HCT116 (cell line): ENCODE measurements at regions not wholly inside any gene's neighbourhood (a gene's known extent, or its start where the extent isn't known, plus 50 kb on each side); places are given as distances from the start of the nearest gene placed in this dataset.

Experiments
- ATAC-seq: fragments of 200-7000 bp; cut with Tn5 transposase; 2 replicates; pipeline ENCODE4 v1.9.1; 2020; ENCODE audit warnings: mild to moderate bottlenecking, moderate library complexity
- BruUV-seq: library from RNA; stranded (reverse); fragments of 400-500 nt; replicated peaks from 2 replicates; lab custom pipeline; 2021; lab: Mats Ljungman, UMichigan
- CTCF ChIA-PET: fragments of 300-600 bp; sonication (Branson Sonifier 250); formaldehyde crosslinking; loops from one replicate; lab custom pipeline; 2021; ENCODE audit warnings: antibody characterized with exemption; lab: Charles Lee
- POLR2A ChIA-PET: fragments of 300-600, 350-600 bp; sonication (Branson Sonifier 250); formaldehyde crosslinking; loops from one replicate; lab custom pipeline; 2021; ENCODE audit warnings: antibody characterized with exemption; lab: Charles Lee
- RAD21 ChIA-PET, 2 experiments: fragments of 300-600 bp; sonication (Branson Sonifier 250); formaldehyde crosslinking; loops; one replicate each; lab custom pipeline; 2023; ENCODE audit warnings: low total read pairs in 2 of 2; ENCODE audit not compliant: uncharacterized antibody in 2 of 2, unreplicated experiment in 2 of 2, low non-redundant PET in 1 of 2; lab: Charles Lee
- DNase-seq: peaks from one replicate; pipeline ENCODE4 v3.0.0-alpha.2; 2010; ENCODE audit warnings: low read depth, low spot score
- H2AFZ ChIP-seq: fragments of 200-600 bp; shearing (Covaris generic), sonication (generic); 2 replicates; pipeline ENCODE4 v1.6.1; 2017; ENCODE audit warnings: low read depth, mixed run types, mixed read lengths, antibody characterized with exemption, low read length; ENCODE audit not compliant: poor library complexity, severe bottlenecking
- H3K27ac ChIP-seq: 2 replicates; pipeline ENCODE4 v1.5.1; 2012; ENCODE audit warnings: low read depth, low read length
- H3K27me3 ChIP-seq: fragments of 200-600 bp; sonication (generic); 2 replicates; pipeline ENCODE4 v1.6.1; 2016; ENCODE audit warnings: mixed run types, low read length, mixed read lengths; ENCODE audit not compliant: insufficient read depth
- H3K36me3 ChIP-seq, 2 experiments: fragments of 200-500 bp in 1 of 2; fragments of 200-600 bp in 1 of 2; sonication (Bioruptor generic) in 1 of 2; sonication (generic) in 1 of 2; 2 replicates each; pipeline versions ENCODE4 v1.5.1 to v1.6.1; 2014 to 2016; ENCODE audit warnings: low read length in 2 of 2, inconsistent platforms in 1 of 2, mixed read lengths in 1 of 2, mixed run types in 1 of 2; ENCODE audit not compliant: insufficient read depth in 2 of 2, control insufficient read depth in 1 of 2
- H3K4me1 ChIP-seq, 2 experiments: fragments of 200-600 bp in 1 of 2; sonication (generic) in 1 of 2; 2 replicates each; pipeline versions ENCODE4 v1.5.1 to v1.6.1; 2012 to 2017; ENCODE audit warnings: low read length in 2 of 2, inconsistent platforms in 1 of 2, mild to moderate bottlenecking in 1 of 2, mixed read lengths in 1 of 2, mixed run types in 1 of 2, moderate library complexity in 1 of 2; ENCODE audit not compliant: insufficient read depth in 2 of 2, control insufficient read depth in 1 of 2
- H3K4me2 ChIP-seq: fragments of 200-600 bp; sonication (generic); 2 replicates; pipeline ENCODE4 v1.6.1; 2017; ENCODE audit warnings: mixed run types, low read length, mixed read lengths
- H3K4me3 ChIP-seq, 2 experiments: fragments of 200-600 bp in 1 of 2; sonication (generic) in 1 of 2; replicated peaks in 1 of 2; 2 replicates each; pipeline ENCODE4 v1.5.1; 2011 to 2016; ENCODE audit warnings: low read length in 2 of 2, control low read depth in 1 of 2, low read depth in 1 of 2, mild to moderate bottlenecking in 1 of 2, mixed read lengths in 1 of 2, mixed run types in 1 of 2
- H3K79me2 ChIP-seq: fragments of 200-600 bp; sonication (generic); 2 replicates; pipeline ENCODE4 v1.6.1; 2017; ENCODE audit warnings: mild to moderate bottlenecking, mixed run types, low read length, moderate library complexity, mixed read lengths; ENCODE audit not compliant: insufficient read depth
- H3K9ac ChIP-seq: fragments of 200-600 bp; sonication (generic); 2 replicates; pipeline ENCODE4 v1.6.1; 2016; ENCODE audit warnings: low read length, mixed read lengths
- H3K9me2 ChIP-seq: fragments of 200-600 bp; sonication (generic), shearing (Covaris generic); 2 replicates; pipeline ENCODE4 v1.6.1; 2017; ENCODE audit warnings: mixed run types, mild to moderate bottlenecking, moderate library complexity; ENCODE audit not compliant: insufficient read depth
- H3K9me3 ChIP-seq, 2 experiments: fragments of 200-500 bp in 1 of 2; fragments of 200-600 bp in 1 of 2; sonication (Bioruptor generic) in 1 of 2; sonication (generic) in 1 of 2; 2 replicates each; pipeline ENCODE4 v1.6.1; 2014 to 2017; ENCODE audit warnings: low read length in 2 of 2, mixed read lengths in 2 of 2, inconsistent platforms in 1 of 2, low read depth in 1 of 2, mild to moderate bottlenecking in 1 of 2, mixed run types in 1 of 2, moderate library complexity in 1 of 2; ENCODE audit not compliant: control insufficient read depth in 1 of 2, insufficient read depth in 1 of 2
- H4K20me1 ChIP-seq: fragments of 200-600 bp; sonication (generic), shearing (Covaris generic); 2 replicates; pipeline ENCODE4 v1.6.1; 2017; ENCODE audit warnings: mixed run types, mild to moderate bottlenecking, moderate library complexity; ENCODE audit not compliant: insufficient read depth
- ATF3 ChIP-seq: IDR thresholded peaks from 2 replicates; pipeline ENCODE4 v1.6.1; 2012
- CBX3 ChIP-seq: IDR thresholded peaks from 2 replicates; pipeline ENCODE4 v1.6.1; 2012; ENCODE audit warnings: low read depth
- EGR1 ChIP-seq: IDR thresholded peaks from 2 replicates; pipeline ENCODE4 v1.6.1; 2012; ENCODE audit warnings: low read depth
- ELF1 ChIP-seq: IDR thresholded peaks from 2 replicates; pipeline ENCODE4 v1.6.1; 2012; ENCODE audit warnings: low read depth, borderline replicate concordance
- EZH2 ChIP-seq: fragments of 200-600 bp; sonication (generic); IDR thresholded peaks from 2 replicates; pipeline ENCODE4 v1.6.1; 2017; ENCODE audit warnings: antibody characterized with exemption, mixed run types
- EZH2phosphoT487 ChIP-seq: fragments of 200-600 bp; IDR thresholded peaks from 2 replicates; pipeline ENCODE4 v1.6.1; 2018; ENCODE audit warnings: antibody characterized with exemption, borderline replicate concordance
- JUND ChIP-seq: IDR thresholded peaks from 2 replicates; pipeline ENCODE4 v1.6.1; 2012
- POLR2A ChIP-seq: IDR thresholded peaks from 2 replicates; pipeline ENCODE4 v1.7.0; 2011; ENCODE audit warnings: borderline replicate concordance; ENCODE audit not compliant: insufficient read depth, insufficient read length; ENCODE audit errors: extremely low read depth
- POLR2AphosphoS5 ChIP-seq: IDR thresholded peaks from 2 replicates; pipeline ENCODE4 v1.6.1; 2011; ENCODE audit warnings: mild to moderate bottlenecking, low read depth, low read length, moderate library complexity
- REST ChIP-seq: IDR thresholded peaks from 2 replicates; pipeline ENCODE4 v1.6.1; 2012; ENCODE audit warnings: low read depth
- SIN3A ChIP-seq: IDR thresholded peaks from 2 replicates; pipeline ENCODE4 v1.6.1; 2012; ENCODE audit warnings: low read depth
- SP1 ChIP-seq: IDR thresholded peaks from 2 replicates; pipeline ENCODE4 v1.6.1; 2012; ENCODE audit warnings: low read depth
- YY1 ChIP-seq: IDR thresholded peaks from 2 replicates; pipeline ENCODE4 v1.6.1; 2011; ENCODE audit warnings: low read length, low read depth, moderate library complexity, mild to moderate bottlenecking; ENCODE audit not compliant: insufficient replicate concordance; ENCODE audit errors: extremely low read depth
- ZNF274 ChIP-seq: fragments of 200-500 bp; sonication (Bioruptor generic); IDR thresholded peaks from 2 replicates; pipeline ENCODE4 v1.6.1; 2014; ENCODE audit warnings: mild to moderate bottlenecking, low read depth, low read length, inconsistent platforms
- intact Hi-C: fragments of 100-400 bp; cut with micrococcal nuclease; formaldehyde crosslinking; loops from 2 replicates; pipeline ENCODE4 v1.10.0; 2022
- TF ChIP-seq, protein P1 (sequence below), 3 experiments: fragments of 200-600 bp in 1 of 3; sonication (generic) in 1 of 3; IDR thresholded peaks in 2 of 3; conservative IDR thresholded peaks in 1 of 3; 2 replicates each; pipeline ENCODE4 v1.5.1; 2012 to 2017; ENCODE audit warnings: low read depth in 2 of 3, low read length in 2 of 3, antibody characterized with exemption in 1 of 3, borderline replicate concordance in 1 of 3, control low read depth in 1 of 3, mild to moderate bottlenecking in 1 of 3, mixed read lengths in 1 of 3, mixed run types in 1 of 3, moderate library complexity in 1 of 3; ENCODE audit not compliant: insufficient read depth in 1 of 3
- TF ChIP-seq, protein P2 (sequence below): IDR thresholded peaks from 2 replicates; pipeline ENCODE4 v1.6.1; 2011; ENCODE audit warnings: mild to moderate bottlenecking, low read length, moderate library complexity; ENCODE audit not compliant: insufficient replicate concordance; ENCODE audit errors: extremely low read depth
- TF ChIP-seq, protein P3 (sequence below): IDR thresholded peaks from 2 replicates; pipeline ENCODE4 v1.6.1; 2012

GRCh38 chr2:35391736-35392442 is 963.7 kb upstream of the CRIM1 start:
- Histone ChIP-seq H3K27ac (no peak overlapping the region), H4K20me1 (no peaks in the 10 kb centered on the region), H3K27me3 (no peaks in the 10 kb centered on the region), H3K79me2 (no peaks in the 10 kb centered on the region), H3K9ac (no peak overlapping the region), H3K9me3 (peaks cover 0 to 7% of the 10 kb centered on the region in 2 experiments; a peak in 2 of 4 replicates), H3K9me2 (no peaks in the 10 kb centered on the region), H3K4me1 (no peaks in the 10 kb centered on the region), H3K4me3 (no peak overlapping the region), H2AFZ (no peak overlapping the region), H3K4me2 (no peak overlapping the region), H3K36me3 (no peaks in the 10 kb centered on the region)
- ATAC-seq (no peak), DNase-seq (no peak)
- CTCF ChIA-PET = no interaction called here
- RAD21 ChIA-PET = no interaction called here
- intact Hi-C loops = no loop called here
- BruUV-seq = no TSS peak
- TF ChIP-seq ZNF274 (no peak), POLR2A (no peak), JUND (no peak), ATF3 (no peak), EGR1 (no peak), EZH2 (no peak), REST (no peak), SIN3A (no peak), ELF1 (no peak), YY1 (no peak), CBX3 (no peak), SP1 (no peak), POLR2AphosphoS5 (no peak), EZH2phosphoT487 (no peak)
- TF ChIP-seq, protein P1, sequence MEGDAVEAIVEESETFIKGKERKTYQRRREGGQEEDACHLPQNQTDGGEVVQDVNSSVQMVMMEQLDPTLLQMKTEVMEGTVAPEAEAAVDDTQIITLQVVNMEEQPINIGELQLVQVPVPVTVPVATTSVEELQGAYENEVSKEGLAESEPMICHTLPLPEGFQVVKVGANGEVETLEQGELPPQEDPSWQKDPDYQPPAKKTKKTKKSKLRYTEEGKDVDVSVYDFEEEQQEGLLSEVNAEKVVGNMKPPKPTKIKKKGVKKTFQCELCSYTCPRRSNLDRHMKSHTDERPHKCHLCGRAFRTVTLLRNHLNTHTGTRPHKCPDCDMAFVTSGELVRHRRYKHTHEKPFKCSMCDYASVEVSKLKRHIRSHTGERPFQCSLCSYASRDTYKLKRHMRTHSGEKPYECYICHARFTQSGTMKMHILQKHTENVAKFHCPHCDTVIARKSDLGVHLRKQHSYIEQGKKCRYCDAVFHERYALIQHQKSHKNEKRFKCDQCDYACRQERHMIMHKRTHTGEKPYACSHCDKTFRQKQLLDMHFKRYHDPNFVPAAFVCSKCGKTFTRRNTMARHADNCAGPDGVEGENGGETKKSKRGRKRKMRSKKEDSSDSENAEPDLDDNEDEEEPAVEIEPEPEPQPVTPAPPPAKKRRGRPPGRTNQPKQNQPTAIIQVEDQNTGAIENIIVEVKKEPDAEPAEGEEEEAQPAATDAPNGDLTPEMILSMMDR (IDR thresholded peaks at IDR 0.05 in 2 of 3, conservative IDR thresholded peaks at IDR 0.05 in 1 of 3; ENCODE audit: borderline replicate concordance in 1 of 3, insufficient read depth in 1 of 3, low read depth in 2 of 3, low read length in 2 of 3) = no peak
- TF ChIP-seq, protein P2, sequence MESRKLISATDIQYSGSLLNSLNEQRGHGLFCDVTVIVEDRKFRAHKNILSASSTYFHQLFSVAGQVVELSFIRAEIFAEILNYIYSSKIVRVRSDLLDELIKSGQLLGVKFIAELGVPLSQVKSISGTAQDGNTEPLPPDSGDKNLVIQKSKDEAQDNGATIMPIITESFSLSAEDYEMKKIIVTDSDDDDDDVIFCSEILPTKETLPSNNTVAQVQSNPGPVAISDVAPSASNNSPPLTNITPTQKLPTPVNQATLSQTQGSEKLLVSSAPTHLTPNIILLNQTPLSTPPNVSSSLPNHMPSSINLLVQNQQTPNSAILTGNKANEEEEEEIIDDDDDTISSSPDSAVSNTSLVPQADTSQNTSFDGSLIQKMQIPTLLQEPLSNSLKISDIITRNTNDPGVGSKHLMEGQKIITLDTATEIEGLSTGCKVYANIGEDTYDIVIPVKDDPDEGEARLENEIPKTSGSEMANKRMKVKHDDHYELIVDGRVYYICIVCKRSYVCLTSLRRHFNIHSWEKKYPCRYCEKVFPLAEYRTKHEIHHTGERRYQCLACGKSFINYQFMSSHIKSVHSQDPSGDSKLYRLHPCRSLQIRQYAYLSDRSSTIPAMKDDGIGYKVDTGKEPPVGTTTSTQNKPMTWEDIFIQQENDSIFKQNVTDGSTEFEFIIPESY = no peak
- TF ChIP-seq, protein P3, sequence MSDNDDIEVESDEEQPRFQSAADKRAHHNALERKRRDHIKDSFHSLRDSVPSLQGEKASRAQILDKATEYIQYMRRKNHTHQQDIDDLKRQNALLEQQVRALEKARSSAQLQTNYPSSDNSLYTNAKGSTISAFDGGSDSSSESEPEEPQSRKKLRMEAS = no peak
- POLR2A ChIA-PET = no interaction called here
